HG03439 (cell line): ENCODE measurements at regions not wholly inside any gene's neighbourhood (a gene's known extent, or its start where the extent isn't known, plus 50 kb on each side); places are given as distances from the start of the nearest gene placed in this dataset.
"Not testable (repeated sequence)": the region's sequence is repeated elsewhere in the genome, so short reads cannot be mapped to it uniquely, and the experiment has no call there.

Source experiments
- ATAC-seq: cut with Tn5 transposase; IDR thresholded peaks from one replicate; pipeline ENCODE4 v1.9.1; 2021; ENCODE audit warnings: mild to moderate bottlenecking, moderate library complexity; ENCODE audit not compliant: unreplicated experiment

GRCh38 chr2:75432761-75433361 lies 127.9 kb downstream of the EVA1A start:
- ATAC-seq = peak; percentile 91

- ATAC-seq = peak; percentile 58
Measured at GRCh38 chr2:75431763-75432162, 129.0 kb downstream of the EVA1A start.

- ATAC-seq = no peak
Measured at GRCh38 chr2:75431276-75431675, 129.5 kb downstream of the EVA1A start.

GRCh38 chr2:75430449-75430848 lies 130.3 kb downstream of the EVA1A start:
- not testable (repeated sequence) for ATAC-seq

- ATAC-seq = no peak
Measured at GRCh38 chr2:75428646-75429443, 131.9 kb downstream of the EVA1A start.

- no peak for ATAC-seq
Measured at GRCh38 chr2:75428060-75428459, 132.7 kb downstream of the EVA1A start.

- no peak for ATAC-seq
Measured at GRCh38 chr2:75424936-75425619, 135.7 kb downstream of the EVA1A start.

GRCh38 chr2:75421986-75422385 lies 138.8 kb downstream of the EVA1A start:
- ATAC-seq = no peak

- ATAC-seq = peak; percentile 69
Measured at GRCh38 chr2:75416420-75417342, 144.1 kb downstream of the EVA1A start.

- no peak for ATAC-seq
Measured at GRCh38 chr2:75415731-75416130, 145.0 kb downstream of the EVA1A start.

GRCh38 chr2:75415111-75415626 lies 145.6 kb downstream of the EVA1A start:
- ATAC-seq = no peak

- no peak for ATAC-seq
Measured at GRCh38 chr2:75411574-75411973, 149.2 kb downstream of the EVA1A start.

GRCh38 chr2:75410702-75411101 lies 150.0 kb downstream of the EVA1A start:
- no peak for ATAC-seq

- ATAC-seq = no peak
Measured at GRCh38 chr2:75408771-75409170, 152.0 kb downstream of the EVA1A start.

GRCh38 chr2:75407038-75407530 lies 153.7 kb downstream of the EVA1A start:
- no peak for ATAC-seq

GRCh38 chr2:75406131-75406581 lies 154.6 kb downstream of the EVA1A start:
- ATAC-seq = no peak

GRCh38 chr2:75405000-75405399 lies 155.7 kb downstream of the EVA1A start:
- ATAC-seq = no peak

GRCh38 chr2:75403991-75404428 lies 156.7 kb downstream of the EVA1A start:
- ATAC-seq = peak; percentile 76

GRCh38 chr2:75396314-75396713 lies 164.4 kb downstream of the EVA1A start:
- ATAC-seq = no peak

GRCh38 chr2:75394764-75395163 lies 166.0 kb downstream of the EVA1A start:
- ATAC-seq = not testable (repeated sequence)
